GM12875 (cell line): ENCODE measurements at regions not wholly inside any gene's neighbourhood (a gene's known extent, or its start where the extent isn't known, plus 50 kb on each side); places are given as distances from the start of the nearest gene placed in this dataset.

Experiments
- H3K4me3 ChIP-seq: one replicate; pipeline ENCODE4 v1.5.1; 2011; ENCODE audit warnings: low read depth, low read length, control low read depth
- TF ChIP-seq, protein P1 (sequence below): IDR thresholded peaks from 2 replicates; pipeline ENCODE4 v1.5.1; 2011; ENCODE audit warnings: low read depth, mild to moderate bottlenecking, control low read depth, inconsistent platforms, low read length, moderate library complexity, borderline replicate concordance; ENCODE audit not compliant: insufficient read depth

DNA sequence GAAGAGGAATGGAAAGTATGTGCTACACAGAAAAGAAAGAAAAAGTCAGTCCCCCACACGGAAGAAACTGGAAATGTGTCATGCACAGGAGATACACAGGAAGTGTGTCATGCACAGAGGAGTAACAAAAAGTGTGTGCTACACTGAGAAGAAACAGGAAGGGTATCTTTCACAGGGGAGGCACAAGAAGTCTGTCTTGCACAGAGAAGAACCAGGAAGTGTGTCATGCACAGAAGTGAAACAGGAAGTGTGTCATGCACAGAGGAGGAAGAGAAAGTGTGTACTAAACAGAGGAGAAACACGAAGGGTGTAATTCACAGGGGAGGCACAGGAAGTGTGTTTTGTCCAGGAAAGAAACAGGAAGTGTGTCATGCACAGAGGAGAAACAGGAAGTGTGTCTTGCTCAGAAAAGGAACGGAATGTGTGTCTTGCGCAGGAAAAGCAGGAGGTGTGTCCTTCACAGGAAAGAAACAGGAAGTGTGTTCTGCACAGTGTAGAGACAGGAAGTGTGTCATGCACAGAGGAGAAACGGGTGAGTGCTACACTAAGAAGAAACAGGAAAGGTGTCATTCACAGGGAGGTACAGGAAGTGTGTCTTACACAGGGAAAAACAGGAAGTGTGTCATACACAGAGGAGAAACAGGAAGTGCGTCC, 527.2 kb upstream of the PRKX start:
- no peak overlapping the region for H3K4me3 ChIP-seq
- TF ChIP-seq, protein P1, sequence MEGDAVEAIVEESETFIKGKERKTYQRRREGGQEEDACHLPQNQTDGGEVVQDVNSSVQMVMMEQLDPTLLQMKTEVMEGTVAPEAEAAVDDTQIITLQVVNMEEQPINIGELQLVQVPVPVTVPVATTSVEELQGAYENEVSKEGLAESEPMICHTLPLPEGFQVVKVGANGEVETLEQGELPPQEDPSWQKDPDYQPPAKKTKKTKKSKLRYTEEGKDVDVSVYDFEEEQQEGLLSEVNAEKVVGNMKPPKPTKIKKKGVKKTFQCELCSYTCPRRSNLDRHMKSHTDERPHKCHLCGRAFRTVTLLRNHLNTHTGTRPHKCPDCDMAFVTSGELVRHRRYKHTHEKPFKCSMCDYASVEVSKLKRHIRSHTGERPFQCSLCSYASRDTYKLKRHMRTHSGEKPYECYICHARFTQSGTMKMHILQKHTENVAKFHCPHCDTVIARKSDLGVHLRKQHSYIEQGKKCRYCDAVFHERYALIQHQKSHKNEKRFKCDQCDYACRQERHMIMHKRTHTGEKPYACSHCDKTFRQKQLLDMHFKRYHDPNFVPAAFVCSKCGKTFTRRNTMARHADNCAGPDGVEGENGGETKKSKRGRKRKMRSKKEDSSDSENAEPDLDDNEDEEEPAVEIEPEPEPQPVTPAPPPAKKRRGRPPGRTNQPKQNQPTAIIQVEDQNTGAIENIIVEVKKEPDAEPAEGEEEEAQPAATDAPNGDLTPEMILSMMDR = no peak

- H3K4me3 ChIP-seq = no peak overlapping the region
- TF ChIP-seq, protein P1 = no peak
Measured at GRCh38 chrX:4239650-4240540, 526.4 kb upstream of the PRKX start.

DNA sequence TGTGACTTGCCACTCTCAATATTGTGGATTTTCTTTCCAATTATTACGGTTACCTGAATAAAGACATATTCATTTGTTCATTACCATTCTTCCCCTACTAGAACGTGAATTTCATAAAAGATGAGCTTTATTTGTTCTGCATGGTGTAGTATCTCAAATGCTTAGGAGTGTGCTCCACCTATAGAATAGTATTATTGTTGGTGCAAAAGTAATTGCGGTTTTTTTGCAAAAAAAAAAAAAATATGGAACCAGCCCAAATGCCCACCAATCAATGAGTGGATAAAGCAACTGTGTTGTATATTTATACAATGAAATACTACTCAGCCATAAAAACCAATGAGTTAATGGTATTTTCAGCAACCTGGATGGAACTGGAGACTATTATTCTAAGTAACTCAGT, 525.5 kb upstream of the PRKX start:
- TF ChIP-seq, protein P1 = no peak

DNA sequence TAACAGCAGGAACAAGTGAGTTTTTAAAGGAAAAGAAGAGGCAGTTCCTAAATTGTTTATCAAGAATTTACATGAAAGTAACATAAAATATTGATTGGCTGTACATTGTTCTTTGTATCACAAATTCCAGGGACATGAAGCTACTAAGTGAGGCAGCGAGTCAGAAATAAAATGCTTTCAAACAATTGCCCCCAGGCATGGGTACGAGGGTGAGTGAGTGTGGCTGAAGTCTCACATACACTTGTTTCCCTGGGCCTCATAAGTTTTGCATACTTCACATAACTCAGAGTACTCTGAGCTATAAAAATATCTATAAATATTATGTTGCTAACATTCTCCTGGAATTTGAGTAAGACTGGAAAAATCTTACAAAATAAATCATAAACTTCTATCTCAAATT, 511.6 kb upstream of the PRKX start:
- no peak overlapping the region for H3K4me3 ChIP-seq
- TF ChIP-seq, protein P1 = no peak

More for the DNA sequence above, 525.5 kb upstream of the PRKX start:
- H3K4me3 ChIP-seq = no peak overlapping the region

DNA sequence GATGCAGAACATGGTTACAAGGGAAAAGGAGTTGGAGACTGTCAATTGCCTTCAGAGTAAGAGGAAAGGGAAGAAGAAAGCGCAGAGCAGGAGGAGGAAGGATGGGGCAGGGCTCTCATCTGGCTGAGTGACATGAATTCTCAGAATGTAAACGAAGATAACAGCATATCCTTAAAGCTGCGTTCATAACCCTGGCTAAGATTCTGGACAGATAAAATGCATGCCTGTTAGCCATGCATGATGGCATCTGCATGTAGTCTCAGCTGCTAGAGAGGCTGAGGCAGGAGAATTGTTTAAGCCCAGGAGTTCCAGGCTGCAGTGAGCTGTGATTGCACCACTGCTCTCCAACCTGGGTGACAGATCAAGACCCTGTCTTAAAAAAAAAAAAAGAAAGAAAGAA, 493.5 kb upstream of the PRKX start:
- TF ChIP-seq, protein P1 = no peak
- no peak overlapping the region for H3K4me3 ChIP-seq

- TF ChIP-seq, protein P1 = no peak
- H3K4me3 ChIP-seq = no peak overlapping the region
Measured at GRCh38 chrX:4197971-4198370, 484.5 kb upstream of the PRKX start.

GRCh38 chrX:4193500-4194155, 480.2 kb upstream of the PRKX start:
- TF ChIP-seq, protein P1 = no peak
- H3K4me3 ChIP-seq = no peak overlapping the region
